Activated B cell treated with CpG ODN at 0.5 μM for 24 hours (primary cell): ENCODE measurements at regions not wholly inside any gene's neighbourhood (a gene's known extent, or its start where the extent isn't known, plus 50 kb on each side); places are given as distances from the start of the nearest gene placed in this dataset.

Experiments
- ATAC-seq: fragments of 200-7000 bp; cut with Tn5 transposase; one replicate; pipeline ENCODE4 v1.10.0; 2021; ENCODE audit warnings: low read depth, mild to moderate bottlenecking, moderate library complexity
- CTCF ChIA-PET: fragments of 350-600 bp; sonication (Branson Sonifier 250); formaldehyde crosslinking; loops from one replicate; lab custom pipeline; 2021; ENCODE audit warnings: antibody characterized with exemption; lab: Charles Lee
- POLR2A ChIA-PET: fragments of 350-600 bp; sonication (Branson Sonifier 250); formaldehyde crosslinking; loops from one replicate; lab custom pipeline; 2021; ENCODE audit warnings: antibody characterized with exemption; lab: Charles Lee
- DNase-seq: peaks from one replicate; pipeline ENCODE4 v3.0.0; 2022
- H3K27ac Mint-ChIP-seq: one replicate; pipeline ENCODE4 v1.8.0; 2020; ENCODE audit warnings: mixed read lengths
- H3K27me3 Mint-ChIP-seq: one replicate; pipeline ENCODE4 v1.8.0; 2021; ENCODE audit warnings: mixed read lengths
- H3K36me3 Mint-ChIP-seq: one replicate; pipeline ENCODE4 v1.8.0; 2021; ENCODE audit warnings: low read depth, mixed read lengths
- H3K4me1 Mint-ChIP-seq: one replicate; pipeline ENCODE4 v1.8.0; 2021; ENCODE audit warnings: mixed read lengths
- H3K4me3 Mint-ChIP-seq: one replicate; pipeline ENCODE4 v1.8.0; 2020; ENCODE audit warnings: mild to moderate bottlenecking, mixed read lengths
- H3K9me3 Mint-ChIP-seq: one replicate; pipeline ENCODE4 v1.8.0; 2020; ENCODE audit warnings: mixed read lengths
- CTCF ChIP-seq: fragments of 200-600 bp; IDR thresholded peaks from one replicate; pipeline ENCODE4 v1.8.0; 2022; ENCODE audit warnings: antibody characterized with exemption, mild to moderate bottlenecking
- intact Hi-C: fragments of 100-400 bp; cut with micrococcal nuclease; formaldehyde crosslinking; loops from one replicate; pipeline ENCODE4 v1.15.1; 2024

- no peak overlapping the region for H3K4me3 Mint-ChIP-seq
- no peaks in the 10 kb centered on the region for H3K36me3 Mint-ChIP-seq
- H3K27me3 Mint-ChIP-seq: no peaks in the 10 kb centered on the region
- intact Hi-C loops: no loop called here
- DNase-seq (no peak), ATAC-seq (no peak)
- ChIA-PET CTCF (no interaction called here), POLR2A (no interaction called here)
- no peaks in the 10 kb centered on the region for H3K4me1 Mint-ChIP-seq
- no peak for TF ChIP-seq CTCF
- H3K9me3 Mint-ChIP-seq: no peaks in the 10 kb centered on the region
- H3K27ac Mint-ChIP-seq: no peak overlapping the region
These were observed 886.7 kb downstream of the SUCLG1 start for GRCh38 chr2:83572400-83572799.

GRCh38 chr2:83567551-83567950 lies 891.5 kb downstream of the SUCLG1 start:
- no peak for TF ChIP-seq CTCF
- Mint-ChIP-seq H3K4me1 (no peaks in the 10 kb centered on the region), H3K27me3 (no peaks in the 10 kb centered on the region), H3K4me3 (no peak overlapping the region), H3K27ac (no peak overlapping the region), H3K9me3 (no peaks in the 10 kb centered on the region), H3K36me3 (no peaks in the 10 kb centered on the region)
- intact Hi-C loops: no loop called here
- ChIA-PET POLR2A (no interaction called here), CTCF (no interaction called here)
- no peak for ATAC-seq
- no peak for DNase-seq

GRCh38 chr2:83565626-83566025 lies 893.5 kb downstream of the SUCLG1 start:
- no peak for ATAC-seq

DNA sequence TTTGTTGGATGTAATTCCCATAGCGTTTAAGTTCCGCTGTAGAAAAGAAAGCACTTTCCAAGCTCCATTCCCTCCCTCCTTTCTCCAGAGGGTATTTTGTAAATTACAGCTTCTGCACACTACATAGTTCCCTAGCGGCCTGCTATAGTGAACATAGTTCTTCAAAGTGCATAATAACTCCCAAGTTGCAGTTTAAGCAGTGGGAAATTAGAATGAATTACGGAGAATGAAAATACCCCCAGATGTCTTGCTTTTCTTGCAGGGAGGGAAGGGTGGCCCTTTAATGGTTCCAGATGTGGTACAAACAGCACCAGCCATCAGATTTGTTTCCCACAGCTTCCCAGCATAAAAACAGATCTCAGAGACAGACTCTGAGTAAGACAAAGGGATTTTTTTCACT lies 893.9 kb downstream of the SUCLG1 start:
- CTCF ChIA-PET: no interaction called here
- DNase-seq (no peak), ATAC-seq (no peak)
- no peak overlapping the region for H3K27ac Mint-ChIP-seq
- no peaks in the 10 kb centered on the region for H3K36me3 Mint-ChIP-seq
- H3K27me3 Mint-ChIP-seq: no peaks in the 10 kb centered on the region
- no peak for TF ChIP-seq CTCF
- H3K9me3 Mint-ChIP-seq: no peaks in the 10 kb centered on the region
- no peaks in the 10 kb centered on the region for H3K4me1 Mint-ChIP-seq
- POLR2A ChIA-PET: no interaction called here
- intact Hi-C loops: no loop called here
- H3K4me3 Mint-ChIP-seq: no peak overlapping the region

More at GRCh38 chr2:83565626-83566025, 893.5 kb downstream of the SUCLG1 start:
- DNase-seq: no peak
- H3K9me3 Mint-ChIP-seq: no peaks in the 10 kb centered on the region
- no peaks in the 10 kb centered on the region for H3K4me1 Mint-ChIP-seq
- TF ChIP-seq CTCF: no peak
- H3K27ac Mint-ChIP-seq: no peak overlapping the region
- POLR2A ChIA-PET: no interaction called here
- H3K4me3 Mint-ChIP-seq: no peak overlapping the region
- intact Hi-C loops: no loop called here
- H3K36me3 Mint-ChIP-seq: no peaks in the 10 kb centered on the region
- CTCF ChIA-PET: no interaction called here
- H3K27me3 Mint-ChIP-seq: no peaks in the 10 kb centered on the region

- Mint-ChIP-seq H3K36me3 (no peaks in the 10 kb centered on the region), H3K27me3 (no peaks in the 10 kb centered on the region), H3K4me3 (no peak overlapping the region), H3K27ac (no peak overlapping the region), H3K4me1 (no peaks in the 10 kb centered on the region), H3K9me3 (peaks cover 8% of the 10 kb centered on the region)
- ATAC-seq (no peak), DNase-seq (no peak)
- TF ChIP-seq CTCF: no peak
- ChIA-PET POLR2A (no interaction called here), CTCF (no interaction called here)
- intact Hi-C loops: no loop called here
These were observed 897.5 kb downstream of the SUCLG1 start for GRCh38 chr2:83561592-83561991.
